ENCODE measurements at regions not wholly inside any gene's neighbourhood (a gene's known extent, or its start where the extent isn't known, plus 50 kb on each side); places are given as distances from the start of the nearest gene placed in this dataset.
A peak's percentile ranks its signal among the peaks of the same experiment; 100 is the strongest.

- Histone ChIP-seq H3K27me3 (ENCODE audit: insufficient read depth) (no peaks in the 10 kb centered on the region), H3K9ac (peak overlapping the region; percentile 12; the same call in 1 of the 2 replicates), H3F3A (replicated peaks; ENCODE audit: insufficient read depth) (peaks cover 20% of the 10 kb centered on the region), H3K4me3 (ENCODE audit: low read depth in 2 of 2, low read length in 1 of 2) (no peak overlapping the region), H3K4me2 (peak overlapping the region; percentile 13; the same call in 1 of the 2 replicates), H3K9me3 (no peaks in the 10 kb centered on the region), H3K4me1 (ENCODE audit: control insufficient read depth in 1 of 2, insufficient read depth in 2 of 2, low read depth in 1 of 2, low read length in 1 of 2) (peaks cover 0 to 17% of the 10 kb centered on the region in 2 experiments; a peak in 2 of 4 replicates), H3K36me3 (replicated peaks in 1 of 2; ENCODE audit: control insufficient read depth in 1 of 2, insufficient read depth in 2 of 2, low read length in 1 of 2) (peaks cover 0 to 14% of the 10 kb centered on the region in 2 experiments), H3K9me2 (no peaks in the 10 kb centered on the region), H2AFZ (ENCODE audit: low read depth) (no peak overlapping the region), H4K20me1 (ENCODE audit: insufficient read depth) (peaks cover 3% of the 10 kb centered on the region; the same call in 1 of the 2 replicates), H3K79me2 (ENCODE audit: insufficient read depth) (peaks cover 6% of the 10 kb centered on the region; the same call in 1 of the 2 replicates), H3K27ac (ENCODE audit: low read depth in 2 of 2, low read length in 1 of 2) (peak overlapping the region; percentile 50 to 74; a peak in 3 of 4 replicates)
- DNase-seq = peak; percentile 5
- ChIA-PET CTCF (interaction anchor here (0.7 kb wide), 1 partner anchor 39 kb away, joined by 3 read pairs; no protein-coding TSS in a partner anchor), POLR2A (no interaction called here)
- 70% methylated on average over 3 of the region's 3 CpGs for WGBS (ENCODE audit: low lambda C conversion rate)
- TF ChIP-seq JUND (IDR thresholded peaks at IDR 0.05) (peak; percentile 34; the same call in 1 of the 2 replicates), FOSL2 (IDR thresholded peaks at IDR 0.05; ENCODE audit: borderline replicate concordance, low read depth) (peak; percentile 14; the same call in 1 of the 2 replicates), NFIC (IDR thresholded peaks at IDR 0.05; ENCODE audit: borderline replicate concordance) (peak; percentile 65)
- TF ChIP-seq, protein P1, sequence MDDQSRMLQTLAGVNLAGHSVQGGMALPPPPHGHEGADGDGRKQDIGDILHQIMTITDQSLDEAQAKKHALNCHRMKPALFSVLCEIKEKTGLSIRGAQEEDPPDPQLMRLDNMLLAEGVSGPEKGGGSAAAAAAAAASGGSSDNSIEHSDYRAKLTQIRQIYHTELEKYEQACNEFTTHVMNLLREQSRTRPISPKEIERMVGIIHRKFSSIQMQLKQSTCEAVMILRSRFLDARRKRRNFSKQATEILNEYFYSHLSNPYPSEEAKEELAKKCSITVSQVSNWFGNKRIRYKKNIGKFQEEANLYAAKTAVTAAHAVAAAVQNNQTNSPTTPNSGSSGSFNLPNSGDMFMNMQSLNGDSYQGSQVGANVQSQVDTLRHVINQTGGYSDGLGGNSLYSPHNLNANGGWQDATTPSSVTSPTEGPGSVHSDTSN (IDR thresholded peaks at IDR 0.05) = no peak
Observed at GRCh38 chr4:123017636-123018395, 95.4 kb upstream of the NUDT6 start.

GRCh38 chr4:123018396-123018775, 96.0 kb upstream of the NUDT6 start:
- Histone ChIP-seq H3K9me2 (no peaks in the 10 kb centered on the region), H4K20me1 (ENCODE audit: insufficient read depth) (peaks cover 3% of the 10 kb centered on the region; the same call in 1 of the 2 replicates), H3K36me3 (replicated peaks in 1 of 2; ENCODE audit: control insufficient read depth in 1 of 2, insufficient read depth in 2 of 2, low read length in 1 of 2) (peaks cover 0 to 14% of the 10 kb centered on the region in 2 experiments), H3K4me1 (ENCODE audit: control insufficient read depth in 1 of 2, insufficient read depth in 2 of 2, low read depth in 1 of 2, low read length in 1 of 2) (peaks cover 0 to 17% of the 10 kb centered on the region in 2 experiments; a peak in 2 of 4 replicates), H3K27ac (ENCODE audit: low read depth in 2 of 2, low read length in 1 of 2) (peak overlapping the region in 1 of 2 experiments; percentile 74; a peak in 2 of 4 replicates), H3K9ac (peak overlapping the region; percentile 12; the same call in 1 of the 2 replicates), H3F3A (replicated peaks; ENCODE audit: insufficient read depth) (peaks cover 20% of the 10 kb centered on the region), H3K9me3 (no peaks in the 10 kb centered on the region), H3K79me2 (ENCODE audit: insufficient read depth) (peaks cover 6% of the 10 kb centered on the region; the same call in 1 of the 2 replicates), H2AFZ (ENCODE audit: low read depth) (no peak overlapping the region), H3K27me3 (ENCODE audit: insufficient read depth) (no peaks in the 10 kb centered on the region), H3K4me3 (ENCODE audit: low read depth in 2 of 2, low read length in 1 of 2) (no peak overlapping the region), H3K4me2 (peak overlapping the region; percentile 13; the same call in 1 of the 2 replicates)
- ChIA-PET CTCF (interaction anchor here (0.7 kb wide), 1 partner anchor 38 kb away, joined by 3 read pairs; no protein-coding TSS in a partner anchor), POLR2A (no interaction called here)
- 79% methylated on average over 3 of the region's 3 CpGs for WGBS (ENCODE audit: low lambda C conversion rate)
- no peak for DNase-seq
- TF ChIP-seq USF1 (IDR thresholded peaks at IDR 0.05; ENCODE audit: borderline replicate concordance, low read depth) (no peak), MAX (IDR thresholded peaks at IDR 0.05; ENCODE audit: low read depth) (no peak), NFIC (IDR thresholded peaks at IDR 0.05; ENCODE audit: borderline replicate concordance) (no peak), TEAD4 (IDR thresholded peaks at IDR 0.05; ENCODE audit: borderline replicate concordance, insufficient read depth) (no peak), EP300 (IDR thresholded peaks at IDR 0.05; ENCODE audit: borderline replicate concordance in 1 of 2, low read depth in 1 of 2, low read length in 1 of 2) (no peak)

Measured in SK-N-SH (cell line).